HG02642 (cell line): ENCODE measurements at regions not wholly inside any gene's neighbourhood (a gene's known extent, or its start where the extent isn't known, plus 50 kb on each side); places are given as distances from the start of the nearest gene placed in this dataset.
A peak's percentile ranks its signal among the peaks of the same experiment; 100 is the strongest.
"Not testable (repeated sequence)": the region's sequence is repeated elsewhere in the genome, so short reads cannot be mapped to it uniquely, and the experiment has no call there.

Source experiments
- ATAC-seq: cut with Tn5 transposase; IDR thresholded peaks from one replicate; pipeline ENCODE4 v1.9.1; 2021; ENCODE audit warnings: mild to moderate bottlenecking; ENCODE audit not compliant: unreplicated experiment, poor library complexity

GRCh38 chr1:87398641-87399040 lies 70.0 kb downstream of the LMO4 start:
- ATAC-seq, result no peak

- no peak for ATAC-seq
Observed at GRCh38 chr1:87399264-87399663, 70.6 kb downstream of the LMO4 start.

GRCh38 chr1:87399701-87400100 lies 71.0 kb downstream of the LMO4 start:
- ATAC-seq, result no peak

- no peak for ATAC-seq
Observed at GRCh38 chr1:87400813-87401212, 72.1 kb downstream of the LMO4 start.

- ATAC-seq, result no peak
Observed at GRCh38 chr1:87402241-87403002, 73.7 kb downstream of the LMO4 start.

GRCh38 chr1:87403061-87403820 lies 74.6 kb downstream of the LMO4 start:
- ATAC-seq, result no peak

GRCh38 chr1:87404296-87404695 lies 75.6 kb downstream of the LMO4 start:
- no peak for ATAC-seq

- ATAC-seq, result no peak
Observed at GRCh38 chr1:87408665-87409248, 80.1 kb downstream of the LMO4 start.

GRCh38 chr1:87410776-87411480 lies 82.2 kb downstream of the LMO4 start:
- peak; percentile 48 for ATAC-seq

GRCh38 chr1:87413846-87414245 lies 85.2 kb downstream of the LMO4 start:
- not testable (repeated sequence) for ATAC-seq

GRCh38 chr1:87418048-87418447 lies 89.4 kb downstream of the LMO4 start:
- ATAC-seq, result no peak

- ATAC-seq, result no peak
Observed at GRCh38 chr1:87421809-87422208, 93.1 kb downstream of the LMO4 start.

GRCh38 chr1:87424541-87424940 lies 95.9 kb downstream of the LMO4 start:
- no peak for ATAC-seq

GRCh38 chr1:87426463-87427249 lies 98.0 kb downstream of the LMO4 start:
- no peak for ATAC-seq

GRCh38 chr1:87428367-87428766 lies 99.7 kb downstream of the LMO4 start:
- no peak for ATAC-seq

- ATAC-seq, result no peak
Observed at GRCh38 chr1:87428883-87429282, 100.2 kb downstream of the LMO4 start.

GRCh38 chr1:87432685-87433084 lies 104.0 kb downstream of the LMO4 start:
- ATAC-seq, result no peak

GRCh38 chr1:87433101-87433500 lies 104.4 kb downstream of the LMO4 start:
- not testable (repeated sequence) for ATAC-seq

GRCh38 chr1:87435484-87435883 lies 106.8 kb downstream of the LMO4 start:
- peak; percentile 37 for ATAC-seq

GRCh38 chr1:87436115-87436514 lies 107.4 kb downstream of the LMO4 start:
- not testable (repeated sequence) for ATAC-seq
